ENCODE measurements at regions not wholly inside any gene's neighbourhood (a gene's known extent, or its start where the extent isn't known, plus 50 kb on each side); places are given as distances from the start of the nearest gene placed in this dataset.

GRCh38 chr1:244316986-244317655, 134.6 kb downstream of the ADSS2 start:
- TF ChIP-seq CTCF (IDR thresholded peaks at IDR 0.05; ENCODE audit: low read length), result no peak
- no peak for TF ChIP-seq EZH2 (IDR thresholded peaks at IDR 0.05; ENCODE audit: borderline replicate concordance, low read length)
